NCI-H2107 treated with DMSO at 0.1 percent for 48 hours (cell line): ENCODE measurements at regions not wholly inside any gene's neighbourhood (a gene's known extent, or its start where the extent isn't known, plus 50 kb on each side); places are given as distances from the start of the nearest gene placed in this dataset.

Experiments
- DNase-seq: peaks from one replicate; lab custom pipeline; 2025; ENCODE audit not compliant: unreplicated experiment; lab: John Stamatoyannopoulos, UW

DNA sequence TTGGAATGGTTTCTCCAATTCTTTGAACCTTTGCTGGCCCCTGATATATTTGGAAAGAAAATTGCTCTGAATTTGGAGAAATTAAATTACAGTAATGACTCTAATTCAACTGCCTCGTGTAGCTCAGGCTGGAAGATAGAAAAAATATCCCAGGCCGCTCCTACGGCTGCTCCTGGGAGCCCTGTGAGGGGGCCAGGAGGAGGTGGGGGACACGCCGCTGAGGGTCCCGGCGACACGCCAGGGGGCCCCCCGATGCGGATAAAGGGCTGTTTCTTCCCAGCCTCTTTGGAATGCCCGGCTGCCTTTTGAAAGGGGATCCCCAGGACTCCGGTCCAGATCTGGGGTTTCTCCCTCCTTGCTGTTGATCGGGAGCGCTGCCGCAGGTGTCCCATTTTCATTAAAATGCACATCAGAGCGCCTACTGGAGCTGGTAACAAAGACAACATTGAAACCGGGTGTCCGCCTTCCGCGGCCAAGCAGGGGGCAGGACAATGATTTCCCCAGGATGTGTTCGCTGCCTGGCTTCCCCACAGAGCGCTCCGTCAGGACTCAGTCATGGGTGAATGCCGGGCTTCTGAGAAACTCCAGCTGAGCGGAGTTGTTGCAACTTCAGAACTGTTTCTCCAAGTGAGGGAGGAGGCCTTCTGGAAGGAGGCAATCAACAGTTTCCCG, 200.1 kb upstream of the KBTBD8 start:
- no peak for DNase-seq

DNA sequence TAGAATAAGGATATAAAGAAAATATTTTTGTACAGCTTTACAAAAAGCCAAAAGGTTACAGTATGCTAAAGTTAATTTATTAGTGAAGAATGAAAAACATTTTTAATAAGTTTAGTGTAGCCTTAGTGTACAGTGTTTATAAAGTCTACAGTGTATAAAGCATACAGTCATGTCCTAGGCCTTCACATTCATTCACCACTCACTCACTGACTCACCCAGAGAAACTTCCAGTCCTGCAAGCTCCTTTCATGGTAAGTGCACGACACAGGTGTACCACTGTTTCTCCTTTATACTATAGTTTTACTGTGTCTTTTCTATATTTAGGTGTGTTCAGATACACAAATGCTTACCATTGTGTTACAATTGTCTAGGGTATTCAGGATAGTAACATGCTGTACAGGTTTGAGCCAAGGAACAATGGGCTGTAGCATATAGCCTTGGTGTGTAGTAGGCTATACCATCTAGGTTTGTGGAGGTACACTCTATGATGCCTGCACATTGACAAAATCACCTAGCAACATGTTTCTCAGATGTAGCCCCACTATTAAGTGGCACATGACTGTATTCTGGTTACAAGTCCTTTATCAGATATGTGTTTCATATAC, 197.1 kb upstream of the KBTBD8 start:
- no peak for DNase-seq

DNA sequence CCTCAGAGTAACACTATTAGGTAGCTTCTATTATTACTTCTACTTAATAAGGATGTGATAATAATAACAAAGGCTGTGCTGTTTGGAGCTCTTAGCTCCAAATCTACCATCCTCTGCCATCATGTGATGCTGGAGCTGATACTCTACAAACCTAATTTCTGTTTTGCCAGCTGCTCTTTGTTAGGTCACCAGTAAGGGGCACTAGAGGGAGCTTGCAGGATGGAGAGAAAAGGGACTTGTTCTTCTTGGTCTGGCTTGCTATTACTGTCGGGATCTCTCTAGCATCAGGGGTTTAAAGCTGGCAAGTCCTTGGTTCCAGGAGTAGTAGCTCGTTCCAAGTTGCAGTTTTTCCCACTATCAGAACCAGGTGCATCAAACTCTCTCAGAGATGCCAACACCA, 194.9 kb upstream of the KBTBD8 start:
- no peak for DNase-seq

DNA sequence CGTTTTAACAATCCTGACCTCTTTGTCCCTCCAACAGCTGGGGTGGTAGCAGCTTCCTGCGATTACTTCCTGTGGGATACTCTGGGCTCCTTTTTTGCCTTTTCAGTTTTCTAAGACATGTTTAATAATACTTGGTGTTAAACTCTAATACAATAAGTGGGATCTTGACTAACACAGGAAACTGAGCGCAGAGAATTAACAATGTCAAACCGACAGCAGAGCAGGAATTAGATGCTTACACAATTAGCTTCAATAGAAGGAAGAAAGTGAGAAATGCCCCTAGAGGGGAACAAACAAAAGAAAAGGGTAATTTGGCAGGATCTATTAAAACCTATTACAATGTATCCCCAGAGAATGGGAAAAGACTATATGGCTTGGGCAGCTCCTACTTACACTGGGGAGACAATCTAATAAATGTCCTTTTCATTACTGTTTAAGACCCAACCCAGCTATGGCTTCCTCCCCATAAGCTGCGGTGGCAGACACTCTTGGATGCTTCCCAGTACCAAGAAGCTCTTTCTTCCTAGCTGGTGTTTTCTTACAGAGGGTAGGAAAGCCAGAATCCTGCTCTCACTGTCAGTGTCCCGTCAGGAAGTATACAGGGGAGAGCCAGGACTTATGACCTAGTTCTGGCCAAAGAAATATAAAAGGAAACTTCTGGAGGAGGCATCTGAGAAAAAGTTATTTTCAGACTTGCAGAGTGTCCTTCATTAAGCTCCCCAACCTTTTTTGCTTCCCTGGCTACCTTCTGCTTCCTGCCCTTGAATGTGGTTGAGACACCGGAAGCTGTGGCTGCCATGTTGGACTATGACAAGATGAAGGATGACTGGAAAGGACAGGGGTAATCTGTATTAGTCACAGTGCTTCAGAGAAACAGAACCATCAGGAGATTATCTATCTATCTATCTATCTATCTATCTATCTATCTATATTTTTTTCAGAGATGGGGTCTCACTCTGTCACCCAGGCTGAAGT, 194.1 kb upstream of the KBTBD8 start:
- DNase-seq, result no peak

DNA sequence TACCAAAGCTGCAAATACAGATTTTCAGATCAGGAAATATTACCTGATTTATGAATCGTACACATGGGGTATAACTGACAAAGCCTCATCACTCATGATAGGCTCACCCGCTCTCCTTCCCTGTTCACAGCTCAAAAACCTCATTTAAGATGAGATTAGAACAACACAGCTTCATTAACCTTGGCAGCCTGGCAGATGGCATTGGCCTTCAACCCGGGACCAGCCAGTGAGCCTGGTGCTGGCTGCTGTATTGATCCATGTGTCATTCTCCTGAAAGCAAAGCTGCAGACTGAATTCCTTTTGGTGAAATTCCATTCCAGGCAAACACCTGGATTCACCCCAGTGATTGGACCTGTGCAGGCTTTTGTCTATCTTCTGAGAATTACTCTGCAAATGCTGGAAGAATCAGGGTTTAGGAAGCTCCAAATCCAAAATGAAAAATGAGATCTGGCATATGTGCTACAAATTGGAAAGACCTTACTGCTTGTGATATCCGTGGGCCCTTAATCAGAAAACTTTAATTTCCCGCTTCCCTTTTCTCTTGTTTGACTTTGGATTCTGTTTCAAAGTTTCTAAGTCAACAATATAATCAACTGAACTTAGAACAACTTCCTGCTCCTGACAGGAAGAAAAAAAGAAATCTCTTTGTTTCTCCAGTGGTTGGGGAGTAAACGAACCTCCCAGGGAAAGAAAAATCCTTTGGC, 189.1 kb upstream of the KBTBD8 start:
- DNase-seq, result no peak

DNA sequence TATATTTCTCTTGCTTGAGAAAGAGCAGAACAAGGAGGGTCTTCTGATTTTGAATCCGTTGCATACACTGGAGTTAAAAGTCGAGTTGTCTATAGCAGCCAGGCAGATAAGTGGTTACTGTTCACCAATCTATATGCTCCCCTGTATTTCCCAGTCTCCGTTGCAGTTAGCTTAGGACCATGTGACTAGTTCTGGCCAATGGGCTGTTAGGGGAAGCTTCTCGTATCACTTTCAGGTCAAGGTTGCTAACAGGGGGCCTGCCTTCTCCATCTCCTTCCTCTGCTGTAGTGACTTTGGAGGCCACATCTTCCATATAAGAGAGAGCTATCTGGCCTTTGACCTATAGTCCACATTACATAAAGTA, 188.5 kb upstream of the KBTBD8 start:
- no peak for DNase-seq

DNA sequence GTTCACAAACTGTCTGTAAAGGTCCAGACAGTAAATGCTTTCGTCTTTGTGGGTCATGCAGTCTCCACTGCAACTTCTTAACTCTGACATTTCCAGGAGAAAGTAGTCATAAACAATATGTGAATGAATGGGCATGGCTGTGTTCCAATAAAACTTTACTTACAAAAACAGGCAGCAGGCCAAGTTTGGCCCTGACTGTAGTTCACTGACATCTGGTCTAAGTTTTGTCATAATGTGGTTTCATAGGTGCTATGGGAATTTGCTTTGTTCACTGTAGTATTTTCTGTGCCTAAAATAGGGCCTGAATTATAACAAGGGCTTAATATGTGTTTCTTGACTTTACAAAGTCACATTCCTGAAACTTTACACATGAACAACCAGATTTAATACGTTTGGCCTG, 186.0 kb upstream of the KBTBD8 start:
- DNase-seq, result no peak

DNA sequence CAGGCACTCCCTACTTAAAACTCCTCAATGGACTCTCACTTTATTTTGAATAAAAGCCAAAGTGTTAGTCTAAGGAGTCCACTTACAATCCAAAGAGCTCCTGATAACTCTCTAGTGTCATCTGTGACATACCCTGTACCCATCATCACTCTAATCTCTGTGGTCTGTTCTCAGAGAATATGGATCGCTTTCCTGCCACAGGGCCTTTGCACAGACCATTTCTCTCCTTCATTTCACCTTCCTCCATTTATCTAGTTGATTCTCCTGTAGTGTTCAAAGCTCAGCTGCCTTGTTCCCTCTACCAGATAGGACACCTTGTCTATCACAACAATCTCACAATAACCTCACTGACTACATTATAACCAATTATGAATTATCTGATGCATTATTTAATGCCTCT, 185.4 kb upstream of the KBTBD8 start:
- no peak for DNase-seq

DNA sequence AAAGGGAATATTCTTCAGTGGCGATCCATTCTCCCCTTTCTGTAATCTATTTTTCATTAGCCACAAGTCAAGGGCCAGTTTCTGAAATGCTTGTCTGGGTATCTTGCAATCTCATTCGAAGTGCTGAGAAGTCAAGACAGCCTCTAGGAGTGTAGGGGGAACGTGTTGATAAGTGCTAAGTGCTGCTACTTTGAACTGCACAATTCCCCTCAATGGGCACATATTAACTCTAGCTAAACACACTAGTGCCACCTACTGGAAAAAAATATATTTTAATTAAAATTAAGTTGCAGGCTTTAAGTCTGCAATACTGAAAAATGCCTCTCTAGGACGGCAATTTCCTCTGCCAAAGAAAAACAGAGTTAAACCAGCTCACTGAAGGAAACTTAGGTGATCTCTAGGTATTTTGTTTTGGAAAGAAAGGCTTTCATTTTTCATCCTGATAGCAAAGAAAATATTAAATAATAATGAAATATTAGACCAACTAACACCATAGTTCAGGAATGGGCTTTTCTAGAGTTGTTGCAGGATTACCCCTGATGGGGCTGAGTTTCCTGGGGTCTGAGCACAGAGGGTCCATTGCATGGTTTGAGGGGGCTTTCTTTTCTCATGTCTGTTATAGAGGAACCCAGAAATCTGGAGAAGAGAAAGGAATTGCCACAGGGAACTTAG, 181.9 kb upstream of the KBTBD8 start:
- DNase-seq, result peak; percentile 1

DNA sequence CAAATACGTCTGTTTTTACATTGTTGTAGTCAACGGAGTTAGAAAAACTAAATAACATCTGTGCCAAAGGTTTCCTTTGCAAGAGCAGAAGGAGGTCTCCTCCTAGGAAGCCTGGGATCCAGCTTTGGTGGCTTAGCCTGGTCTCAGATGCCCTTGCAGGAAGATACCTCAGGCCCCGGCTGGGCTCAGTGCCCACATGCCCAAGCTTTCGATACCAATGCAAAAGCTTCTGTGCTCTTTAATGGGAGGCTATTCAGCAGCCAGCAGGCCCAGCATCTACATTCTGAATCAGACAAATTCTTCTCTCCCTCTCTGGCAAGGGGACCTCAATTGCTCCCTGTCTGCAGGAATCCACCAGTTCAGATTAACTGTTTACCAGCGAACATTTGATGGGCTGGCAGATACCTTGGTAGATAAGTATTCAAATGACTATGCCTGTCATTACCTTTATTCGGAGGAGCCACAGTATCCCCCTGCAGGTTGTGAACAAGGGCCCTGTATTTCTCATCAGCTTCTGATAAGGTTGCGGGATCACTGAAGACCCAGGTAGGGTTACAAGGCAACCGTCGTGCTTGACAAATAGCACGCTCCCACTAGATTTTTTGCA, 180.1 kb upstream of the KBTBD8 start:
- DNase-seq, result no peak

DNA sequence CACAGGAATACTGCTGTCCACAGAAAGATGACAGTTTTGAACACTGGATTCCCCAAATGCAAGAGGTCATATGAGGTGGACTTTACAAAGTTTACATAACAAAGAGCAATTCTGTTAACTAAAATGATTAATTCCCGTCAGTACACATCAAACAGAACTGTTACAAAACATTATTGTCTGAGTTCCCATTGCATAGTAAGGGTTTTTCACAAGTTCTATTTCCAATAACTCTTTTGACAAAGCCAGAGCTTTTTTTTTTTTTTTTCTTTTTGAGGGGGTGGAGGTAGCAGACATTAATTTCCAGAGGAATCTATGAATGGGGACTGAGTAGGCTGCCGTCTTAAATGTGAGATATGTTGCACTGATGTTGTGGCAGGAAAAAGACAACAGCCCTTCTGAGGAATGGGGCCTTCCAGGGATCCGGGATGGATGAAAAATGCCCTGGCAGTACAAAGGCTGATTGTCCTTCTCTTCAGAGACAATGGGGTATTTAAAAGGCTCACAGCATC, 178.1 kb upstream of the KBTBD8 start:
- no peak for DNase-seq

DNA sequence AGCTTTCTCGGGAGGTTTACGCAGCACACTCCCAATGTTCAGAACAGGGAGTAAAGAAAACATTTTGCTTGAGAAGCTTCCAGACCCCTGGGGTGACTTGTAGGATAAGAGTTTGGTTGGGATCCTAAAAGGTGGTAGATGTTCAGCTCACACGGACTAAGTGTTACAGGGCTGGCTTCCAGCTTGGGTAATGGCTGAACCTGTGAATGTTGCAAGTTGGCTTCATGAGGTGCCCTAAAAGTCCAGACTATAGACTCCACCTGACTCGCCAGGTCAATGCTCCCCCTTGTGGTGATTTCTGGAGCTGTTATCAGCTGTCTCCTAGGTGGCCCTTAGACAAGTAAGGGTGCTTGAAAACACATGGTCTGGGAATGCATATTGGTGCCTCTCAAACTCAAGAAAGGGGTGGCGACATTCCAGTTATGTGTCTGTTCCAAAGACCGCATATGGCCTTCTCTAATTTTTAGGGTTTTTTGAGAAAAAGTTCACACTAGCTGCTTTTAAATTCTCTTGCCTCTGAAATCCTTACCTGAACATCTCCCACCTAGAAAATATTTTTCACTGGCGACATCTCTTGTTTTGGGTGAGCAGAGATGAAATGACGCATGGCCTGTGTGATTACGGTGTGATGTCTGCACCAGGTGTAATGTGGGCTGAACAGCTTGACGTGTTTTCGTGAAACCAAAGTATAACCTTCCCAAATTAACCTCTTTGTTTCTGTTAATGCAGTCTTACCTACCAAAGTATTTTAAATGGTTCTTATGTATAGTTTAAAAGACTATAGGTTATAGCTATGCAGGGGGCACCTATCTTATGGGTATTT, 175.7 kb upstream of the KBTBD8 start:
- DNase-seq, result peak; percentile 5

DNA sequence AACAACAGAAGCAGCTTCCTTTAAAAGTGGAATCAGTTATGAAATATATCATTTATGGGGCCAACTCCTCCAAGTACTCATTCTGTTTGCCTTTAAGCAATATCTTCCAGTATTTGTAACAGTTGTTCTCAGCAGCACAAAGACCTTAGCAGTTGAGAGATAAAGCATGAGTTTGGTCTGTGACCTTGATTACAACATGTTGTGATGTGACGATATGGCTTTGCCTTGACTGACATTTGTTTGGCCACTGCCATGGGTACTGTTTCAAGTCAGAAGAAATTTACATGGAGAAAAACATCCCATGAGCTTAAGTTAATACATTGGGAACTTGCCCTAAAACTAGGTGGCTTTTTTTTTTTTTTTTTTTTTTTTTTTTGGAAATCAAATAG, 175.1 kb upstream of the KBTBD8 start:
- no peak for DNase-seq

DNA sequence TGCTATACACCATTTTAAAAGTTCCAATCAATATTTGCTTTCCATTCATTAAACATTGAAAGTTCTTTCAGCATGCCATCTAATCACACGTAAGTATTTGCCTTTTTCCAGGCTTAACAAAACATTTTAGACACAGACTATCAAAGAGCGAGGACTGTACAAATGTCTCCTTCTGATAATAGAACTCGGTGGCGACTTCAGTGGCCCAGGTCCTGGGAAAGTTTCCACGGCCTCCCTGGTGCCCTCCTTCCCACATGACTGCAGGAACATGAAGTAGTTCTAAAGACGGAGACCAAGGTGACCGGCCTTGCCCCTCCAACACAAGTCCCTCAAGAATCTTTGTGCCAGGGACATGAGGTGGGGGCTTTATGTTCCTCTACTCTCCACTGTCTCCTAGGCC, 174.6 kb upstream of the KBTBD8 start:
- no peak for DNase-seq

DNA sequence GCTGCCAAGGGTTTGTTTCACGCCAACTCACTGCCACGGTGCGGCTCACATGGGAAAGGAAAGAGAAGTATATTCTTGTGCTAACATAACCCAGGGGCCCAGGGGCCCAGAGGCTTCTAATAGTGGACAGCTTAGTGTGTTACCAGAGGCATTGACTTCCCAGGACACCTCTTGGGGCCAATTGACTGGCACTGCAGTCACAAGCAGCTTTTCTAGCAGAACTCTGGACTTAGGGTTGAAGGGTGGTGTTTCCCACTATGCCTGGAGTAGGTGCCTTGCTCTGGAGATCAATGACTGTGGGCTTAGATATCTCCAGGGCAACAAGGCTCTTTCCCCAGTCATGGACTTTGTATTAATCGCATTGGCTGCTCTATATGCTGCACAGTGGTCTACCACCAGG, 172.7 kb upstream of the KBTBD8 start:
- no peak for DNase-seq

DNA sequence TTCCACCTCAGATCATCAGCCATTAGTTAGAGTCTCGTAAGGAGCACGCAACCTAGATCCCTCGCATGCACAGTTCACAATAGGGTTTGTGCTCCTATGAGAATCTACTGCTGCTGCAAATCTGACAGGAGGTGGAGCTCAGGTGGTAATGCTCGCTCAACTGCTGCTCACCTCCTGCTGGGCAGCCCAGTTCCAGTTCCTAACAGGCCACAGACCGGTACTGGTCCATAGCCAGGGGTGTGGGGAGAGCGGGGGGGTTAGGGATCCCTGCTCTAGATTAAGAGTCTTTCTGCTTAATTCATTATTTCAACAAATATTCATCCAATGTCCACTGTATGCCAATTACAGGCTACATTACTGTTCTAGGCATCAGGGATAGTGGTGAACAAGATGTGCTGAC, 170.4 kb upstream of the KBTBD8 start:
- DNase-seq, result no peak

DNA sequence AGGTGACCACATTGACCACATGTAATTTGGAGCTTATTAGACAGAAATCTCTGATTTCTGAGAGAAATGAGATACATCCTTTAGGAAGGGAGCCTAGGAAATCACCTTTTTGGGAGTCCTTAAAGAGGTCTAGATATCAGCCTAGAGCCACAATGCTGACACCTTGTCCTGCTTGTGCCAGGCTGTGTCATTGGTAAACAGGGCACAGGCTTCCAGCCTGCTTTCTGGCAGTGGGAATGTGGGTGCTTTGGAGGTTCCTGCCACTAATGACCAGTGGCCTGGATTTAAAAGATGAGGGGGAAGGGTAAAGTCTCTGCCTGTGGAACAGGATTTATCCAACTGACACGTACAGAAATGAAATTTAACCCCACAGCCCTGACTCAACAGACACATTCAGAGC, 169.8 kb upstream of the KBTBD8 start:
- DNase-seq, result no peak

DNA sequence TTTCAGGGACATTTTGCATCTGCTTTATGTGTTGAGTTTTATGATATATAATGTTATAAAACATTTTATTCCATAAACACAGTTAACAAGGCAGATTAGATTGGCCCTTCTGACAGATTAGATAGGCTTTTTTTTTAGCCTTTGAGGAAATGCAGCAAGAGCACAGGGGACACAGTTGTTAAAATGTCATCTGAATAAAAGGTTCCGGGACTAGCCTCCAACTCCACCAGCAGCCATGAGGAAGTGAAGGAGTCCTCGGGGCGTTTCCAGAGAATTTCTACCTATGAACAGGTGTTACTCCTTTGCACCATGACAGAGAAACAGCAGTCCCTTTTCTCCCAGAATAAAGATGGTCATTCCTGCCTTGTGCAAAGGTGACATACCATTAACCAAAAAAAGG, 167.8 kb upstream of the KBTBD8 start:
- DNase-seq, result no peak

DNA sequence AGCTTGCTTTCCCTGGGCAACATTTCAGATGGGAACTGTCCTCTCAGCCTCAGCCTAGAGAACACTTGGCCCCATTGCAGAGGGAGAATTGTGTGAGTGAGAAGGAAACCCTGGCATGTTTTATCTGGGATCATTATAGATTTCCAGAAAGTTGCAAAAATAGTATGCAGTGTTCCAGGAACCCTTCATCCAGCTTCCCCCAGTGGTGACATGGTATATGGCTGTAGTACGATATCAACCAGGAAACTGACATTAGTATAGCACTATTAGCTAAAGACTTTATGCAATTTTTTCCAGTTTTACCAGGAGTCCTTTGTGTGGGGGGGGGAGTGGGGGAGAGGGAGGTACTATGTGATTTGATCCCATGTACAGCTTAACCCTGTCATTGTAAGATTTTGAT, 166.2 kb upstream of the KBTBD8 start:
- no peak for DNase-seq
